Transverse colon (tissue), 4 donors: ENCODE measurements at regions not wholly inside any gene's neighbourhood (a gene's known extent, or its start where the extent isn't known, plus 50 kb on each side); places are given as distances from the start of the nearest gene placed in this dataset.
A peak's percentile ranks its signal among the peaks of the same experiment; 100 is the strongest.

ENCODE experiments used
- DNase-seq: peaks from one replicate; pipeline ENCODE4 v3.0.0-alpha.2; 2019
- H3K27ac ChIP-seq, 4 donors: fragments of 200-600 bp; sonication (generic); 2 replicates each; pipeline ENCODE4 v1.5.1; 2016 to 2018; ENCODE audit warnings: inconsistent platforms in 4 of 4
- H3K27me3 ChIP-seq: fragments of 200-600 bp; sonication (generic); 2 replicates; pipeline ENCODE4 v1.5.1; 2017; ENCODE audit warnings: inconsistent platforms
- H3K36me3 ChIP-seq, 4 donors: fragments of 200-600 bp; sonication (generic); 2 replicates each; pipeline ENCODE4 v1.5.1; 2017 to 2019; ENCODE audit warnings: inconsistent platforms in 4 of 4
- H3K4me1 ChIP-seq, 4 donors: fragments of 200-600 bp; sonication (generic); 2 replicates each; pipeline ENCODE4 v1.5.1; 2017 to 2020; ENCODE audit warnings: inconsistent platforms in 4 of 4
- H3K4me3 ChIP-seq, 4 donors: fragments of 200-600 bp; sonication (generic); 1 replicate in 1 of 4; 2 replicates in 3 of 4; pipeline versions ENCODE4 v1.5.1 to v1.6.1; 2017 to 2019; ENCODE audit warnings: inconsistent platforms in 4 of 4
- H3K9me3 ChIP-seq, 2 donors: fragments of 200-600 bp; sonication (generic); 2 replicates each; pipeline ENCODE4 v1.5.1; 2017 to 2019; ENCODE audit warnings: inconsistent platforms in 2 of 2
- CTCF ChIP-seq, 5 experiments: fragments of 200-600 bp in 3 of 5; fragments of 450-650 bp in 2 of 5; sonication (generic) in 3 of 5; IDR thresholded peaks; 1 replicate in 2 of 5; 2 replicates in 3 of 5; pipeline ENCODE4 v1.5.1; 2016 to 2017; ENCODE audit warnings: antibody characterized with exemption in 5 of 5, inconsistent platforms in 3 of 5, mild to moderate bottlenecking in 2 of 5, moderate library complexity in 1 of 5
- EP300 ChIP-seq: sonication (generic); formaldehyde crosslinking; IDR thresholded peaks from one replicate; pipeline ENCODE4 v1.6.1; 2017; ENCODE audit warnings: antibody characterized with exemption, low read depth
- POLR2A ChIP-seq: fragments of 450-650 bp; IDR thresholded peaks from one replicate; pipeline ENCODE4 v1.6.1; 2016; ENCODE audit warnings: antibody characterized with exemption, mild to moderate bottlenecking, moderate library complexity
- POLR2AphosphoS5 ChIP-seq, 3 donors: sonication (generic); formaldehyde crosslinking; IDR thresholded peaks; one replicate each; pipeline ENCODE4 v1.6.1; 2016; ENCODE audit warnings: antibody characterized with exemption in 3 of 3
- WGBS, 2 donors: methylation state at CpG; one replicate each; pipeline ENCODE4 v1.1.5; 2018; ENCODE audit warnings: low coverage in 1 of 2; 5-methylcytosine and 5-hydroxymethylcytosine counted together
- in situ Hi-C, 4 donors: fragments of 200-750 bp; cut with MboI; loops; one replicate each; pipeline versions ENCODE4 v1.15.0 to v1.15.1; 2017; ENCODE audit warnings: low sequenced_read_pairs in 3 of 4, low pct_ligation_motif_present in 1 of 4, low pct_unique_long_range_greater_than_20kb in 1 of 4
- intact Hi-C: fragments of 100-400 bp; cut with DNase I; formaldehyde crosslinking; loops from one replicate; pipeline ENCODE4 v1.15.1; 2023; ENCODE audit warnings: low total_unique reads

- in situ Hi-C loops = loop anchor here in 1 of 4 donors (25.0 kb wide), 1 partner anchor 107 kb away; no protein-coding TSS in a partner anchor
- TF ChIP-seq POLR2A (no peak), POLR2AphosphoS5 (IDR thresholded peaks at IDR 0.05) (no peak), EP300 (no peak), CTCF (IDR thresholded peaks at IDR 0.05) (no peak)
- no peak for DNase-seq
- no peaks in the 10 kb centered on the region for H3K9me3 ChIP-seq
- H3K4me3 ChIP-seq = no peak overlapping the region
- intact Hi-C loops = no loop called here
- H3K27ac ChIP-seq = no peak overlapping the region
- WGBS, 2 donors = 53% methylated on average over 4 of the region's 4 CpGs; no CpG with 5 or more reads in 1 of the 2 donors
- no peaks in the 10 kb centered on the region for H3K4me1 ChIP-seq
- no peaks in the 10 kb centered on the region for H3K36me3 ChIP-seq
- H3K27me3 ChIP-seq = no peaks in the 10 kb centered on the region
These were observed 1465.7 kb upstream of the DIAPH2 start for GRCh38 chrX:95218976-95219375.

GRCh38 chrX:95248386-95248785 is 1436.3 kb upstream of the DIAPH2 start:
- Histone ChIP-seq H3K4me3 (no peak overlapping the region), H3K27me3 (no peaks in the 10 kb centered on the region), H3K4me1 (no peaks in the 10 kb centered on the region), H3K27ac (no peak overlapping the region), H3K36me3 (no peaks in the 10 kb centered on the region), H3K9me3 (no peaks in the 10 kb centered on the region)
- 80% methylated on average over 2 of the region's 2 CpGs; no CpG with 5 or more reads in 1 of the 2 donors for WGBS, 2 donors
- intact Hi-C loops (no loop called here), in situ Hi-C loops (no loop called here)
- DNase-seq = no peak
- no peak for TF ChIP-seq EP300
- TF ChIP-seq POLR2AphosphoS5 (IDR thresholded peaks at IDR 0.05) = no peak

GRCh38 chrX:95290455-95290854 is 1394.2 kb upstream of the DIAPH2 start:
- in situ Hi-C loops = no loop called here

GRCh38 chrX:95291561-95291960 is 1393.1 kb upstream of the DIAPH2 start:
- intact Hi-C loops = no loop called here
- H3K27ac ChIP-seq = no peak overlapping the region
- no peaks in the 10 kb centered on the region for H3K36me3 ChIP-seq
- no peaks in the 10 kb centered on the region for H3K27me3 ChIP-seq
- TF ChIP-seq POLR2A = no peak
- no peak for TF ChIP-seq POLR2AphosphoS5 (IDR thresholded peaks at IDR 0.05)
- TF ChIP-seq CTCF (IDR thresholded peaks at IDR 0.05) = no peak
- no peak for TF ChIP-seq EP300
- in situ Hi-C loops = no loop called here
- no peak for DNase-seq
- no peaks in the 10 kb centered on the region for H3K4me1 ChIP-seq
- no peak overlapping the region for H3K4me3 ChIP-seq
- H3K9me3 ChIP-seq = no peaks in the 10 kb centered on the region

More at GRCh38 chrX:95290455-95290854, 1394.2 kb upstream of the DIAPH2 start:
- Histone ChIP-seq H3K4me3 (no peak overlapping the region), H3K27me3 (no peaks in the 10 kb centered on the region), H3K4me1 (no peaks in the 10 kb centered on the region), H3K9me3 (no peaks in the 10 kb centered on the region), H3K36me3 (no peaks in the 10 kb centered on the region), H3K27ac (no peak overlapping the region)
- intact Hi-C loops = no loop called here
- WGBS, 2 donors = 61% methylated on average over 3 of the region's 3 CpGs; no CpG with 5 or more reads in 1 of the 2 donors
- TF ChIP-seq CTCF (IDR thresholded peaks at IDR 0.05) (no peak), EP300 (no peak), POLR2A (no peak), POLR2AphosphoS5 (IDR thresholded peaks at IDR 0.05) (no peak)
- no peak for DNase-seq

GRCh38 chrX:95318882-95319281 is 1365.8 kb upstream of the DIAPH2 start:
- no peaks in the 10 kb centered on the region for H3K4me1 ChIP-seq
- WGBS, 2 donors = 33% methylated on average over 4 of the region's 4 CpGs; no CpG with 5 or more reads in 1 of the 2 donors
- TF ChIP-seq CTCF (IDR thresholded peaks at IDR 0.05) = peak in 1 of 5 experiments; percentile 13
- TF ChIP-seq POLR2AphosphoS5 (IDR thresholded peaks at IDR 0.05) = no peak
- TF ChIP-seq POLR2A = no peak
- no peak for TF ChIP-seq EP300
- intact Hi-C loops (no loop called here), in situ Hi-C loops (no loop called here)
- H3K27me3 ChIP-seq = no peaks in the 10 kb centered on the region
- no peak for DNase-seq
- H3K27ac ChIP-seq = no peak overlapping the region
- no peak overlapping the region for H3K4me3 ChIP-seq
- H3K36me3 ChIP-seq = no peaks in the 10 kb centered on the region
- no peaks in the 10 kb centered on the region for H3K9me3 ChIP-seq
